ENCODE measurements at regions not wholly inside any gene's neighbourhood (a gene's known extent, or its start where the extent isn't known, plus 50 kb on each side); places are given as distances from the start of the nearest gene placed in this dataset.

DNA sequence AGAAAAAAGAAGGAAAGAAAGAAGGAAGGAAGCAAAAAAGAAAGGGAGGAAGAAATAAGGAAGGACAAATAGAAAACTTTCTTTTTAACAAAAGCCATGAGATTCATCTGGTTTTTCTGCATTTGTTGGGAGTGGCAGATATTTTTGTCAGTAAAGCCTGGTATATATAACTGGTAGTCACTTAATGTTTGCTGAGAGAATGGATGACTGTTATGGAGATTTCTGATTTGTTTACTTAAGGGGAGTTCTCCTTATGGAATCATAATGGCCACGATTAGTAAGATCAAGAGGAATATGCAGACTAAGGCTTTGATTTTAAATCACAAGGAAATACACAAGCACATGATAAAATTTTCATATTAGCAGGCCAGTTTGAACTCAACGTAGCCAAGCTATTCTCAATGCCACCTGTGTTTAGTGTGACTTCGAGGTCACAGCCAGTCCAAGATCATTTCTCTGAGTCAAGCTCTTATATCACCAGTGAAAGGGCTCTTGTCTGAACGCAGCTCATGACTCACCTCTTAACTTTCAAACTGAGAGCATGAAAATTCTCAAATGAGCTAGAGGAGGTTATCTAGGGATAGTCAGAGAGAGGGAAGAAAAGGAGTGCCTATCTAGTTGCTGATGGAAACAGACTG, 445.1 kb upstream of the ZMIZ1 start:
- TF ChIP-seq, protein P1, sequence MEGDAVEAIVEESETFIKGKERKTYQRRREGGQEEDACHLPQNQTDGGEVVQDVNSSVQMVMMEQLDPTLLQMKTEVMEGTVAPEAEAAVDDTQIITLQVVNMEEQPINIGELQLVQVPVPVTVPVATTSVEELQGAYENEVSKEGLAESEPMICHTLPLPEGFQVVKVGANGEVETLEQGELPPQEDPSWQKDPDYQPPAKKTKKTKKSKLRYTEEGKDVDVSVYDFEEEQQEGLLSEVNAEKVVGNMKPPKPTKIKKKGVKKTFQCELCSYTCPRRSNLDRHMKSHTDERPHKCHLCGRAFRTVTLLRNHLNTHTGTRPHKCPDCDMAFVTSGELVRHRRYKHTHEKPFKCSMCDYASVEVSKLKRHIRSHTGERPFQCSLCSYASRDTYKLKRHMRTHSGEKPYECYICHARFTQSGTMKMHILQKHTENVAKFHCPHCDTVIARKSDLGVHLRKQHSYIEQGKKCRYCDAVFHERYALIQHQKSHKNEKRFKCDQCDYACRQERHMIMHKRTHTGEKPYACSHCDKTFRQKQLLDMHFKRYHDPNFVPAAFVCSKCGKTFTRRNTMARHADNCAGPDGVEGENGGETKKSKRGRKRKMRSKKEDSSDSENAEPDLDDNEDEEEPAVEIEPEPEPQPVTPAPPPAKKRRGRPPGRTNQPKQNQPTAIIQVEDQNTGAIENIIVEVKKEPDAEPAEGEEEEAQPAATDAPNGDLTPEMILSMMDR (IDR thresholded peaks at IDR 0.05), result no peak
- no peak for TF ChIP-seq ZFX (IDR thresholded peaks at IDR 0.05; ENCODE audit: borderline replicate concordance)

Data from 22Rv1 (cell line).